ENCODE measurements at regions not wholly inside any gene's neighbourhood (a gene's known extent, or its start where the extent isn't known, plus 50 kb on each side); places are given as distances from the start of the nearest gene placed in this dataset.

- 67% methylated on average over 5 of the region's 12 CpGs for WGBS (ENCODE audit: insufficient coverage, low coverage, low lambda C conversion rate, missing lambda C conversion rate)
These were observed 546.6 kb upstream of the TMEM132C start for GRCh38 chr12:127720334-127720733.

GRCh38 chr12:127722611-127723010, 544.4 kb upstream of the TMEM132C start:
- Histone ChIP-seq H3K27me3 (no peaks in the 10 kb centered on the region), H3K4me1 (no peaks in the 10 kb centered on the region), H3K27ac (no peak overlapping the region), H3K4me3 (no peak overlapping the region), H3K9me3 (no peaks in the 10 kb centered on the region), H3K36me3 (no peaks in the 10 kb centered on the region)
- intact Hi-C loops (cut with DNase I), result no loop called here
- TF ChIP-seq POLR2A (IDR thresholded peaks at IDR 0.05), result no peak
- no peak for TF ChIP-seq CTCF (IDR thresholded peaks at IDR 0.05)
- WGBS (ENCODE audit: insufficient coverage, low coverage, low lambda C conversion rate, missing lambda C conversion rate), result 58% methylated on average over 5 of the region's 5 CpGs
- no peak for ATAC-seq
- DNase-seq, result no peak

More at GRCh38 chr12:127720334-127720733, 546.6 kb upstream of the TMEM132C start:
- DNase-seq (no peak), ATAC-seq (no peak)
- intact Hi-C loops (cut with DNase I), result no loop called here
- no peaks in the 10 kb centered on the region for H3K36me3 ChIP-seq
- no peak overlapping the region for H3K27ac ChIP-seq
- H3K4me1 ChIP-seq, result no peaks in the 10 kb centered on the region
- H3K9me3 ChIP-seq, result no peaks in the 10 kb centered on the region
- H3K27me3 ChIP-seq, result no peaks in the 10 kb centered on the region
- no peak for TF ChIP-seq POLR2A (IDR thresholded peaks at IDR 0.05)
- no peak for TF ChIP-seq CTCF (IDR thresholded peaks at IDR 0.05)
- H3K4me3 ChIP-seq, result no peak overlapping the region

GRCh38 chr12:127723251-127723650, 543.7 kb upstream of the TMEM132C start:
- H3K4me3 ChIP-seq, result no peak overlapping the region
- DNase-seq (no peak), ATAC-seq (no peak)

GRCh38 chr12:127726671-127727315, 540.2 kb upstream of the TMEM132C start:
- TF ChIP-seq CTCF (IDR thresholded peaks at IDR 0.05) (no peak), POLR2A (IDR thresholded peaks at IDR 0.05) (no peak)
- H3K27me3 ChIP-seq, result no peaks in the 10 kb centered on the region
- H3K4me1 ChIP-seq, result no peaks in the 10 kb centered on the region
- no peaks in the 10 kb centered on the region for H3K36me3 ChIP-seq
- no peak overlapping the region for H3K27ac ChIP-seq
- no peak for ATAC-seq
- H3K4me3 ChIP-seq, result no peak overlapping the region
- intact Hi-C loops (cut with DNase I), result no loop called here
- WGBS (ENCODE audit: insufficient coverage, low coverage, low lambda C conversion rate, missing lambda C conversion rate), result 65% methylated on average over 9 of the region's 9 CpGs
- no peak for DNase-seq
- H3K9me3 ChIP-seq, result no peaks in the 10 kb centered on the region

More at GRCh38 chr12:127723251-127723650, 543.7 kb upstream of the TMEM132C start:
- TF ChIP-seq POLR2A (IDR thresholded peaks at IDR 0.05) (no peak), CTCF (IDR thresholded peaks at IDR 0.05) (no peak)
- intact Hi-C loops (cut with DNase I), result no loop called here
- H3K9me3 ChIP-seq, result no peaks in the 10 kb centered on the region
- no peak overlapping the region for H3K27ac ChIP-seq
- no peaks in the 10 kb centered on the region for H3K36me3 ChIP-seq
- 39% methylated on average over 2 of the region's 4 CpGs for WGBS (ENCODE audit: insufficient coverage, low coverage, low lambda C conversion rate, missing lambda C conversion rate)
- no peaks in the 10 kb centered on the region for H3K27me3 ChIP-seq
- no peaks in the 10 kb centered on the region for H3K4me1 ChIP-seq
